HepG2 (cell line): ENCODE measurements at regions not wholly inside any gene's neighbourhood (a gene's known extent, or its start where the extent isn't known, plus 50 kb on each side); places are given as distances from the start of the nearest gene placed in this dataset.

ENCODE experiments used
- ASH2L ChIP-seq: fragments of 300-600, 200-600 bp; sonication (generic); IDR thresholded peaks from 2 replicates; pipeline ENCODE4 v1.7.0; 2017; ENCODE audit warnings: low read depth, mild to moderate bottlenecking, moderate library complexity, mixed read lengths, low read length; ENCODE audit not compliant: insufficient read length
- NR2F1 ChIP-seq, 2 experiments: fragments of 450-650 bp in 1 of 2; formaldehyde crosslinking in 1 of 2; IDR thresholded peaks; 2 replicates each; pipeline versions ENCODE4 v1.5.0 to v1.6.1; 2016 to 2020; ENCODE audit warnings: mild to moderate bottlenecking in 1 of 2, missing compliant biosample characterization in 1 of 2, missing genetic modification reagents in 1 of 2, moderate library complexity in 1 of 2
- PAF1 ChIP-seq: IDR thresholded peaks from 2 replicates; pipeline ENCODE4 v1.6.1; 2016; ENCODE audit warnings: missing genetic modification reagents, missing compliant biosample characterization
- PTBP1 ChIP-seq: fragments of 200-400 bp; formaldehyde crosslinking; IDR thresholded peaks from 2 replicates; pipeline ENCODE4 v1.6.1; 2018; ENCODE audit warnings: low read length, low read depth; ENCODE audit not compliant: poor library complexity, severe bottlenecking
- SOX13 ChIP-seq, 3 experiments: fragments of 450-650 bp in 1 of 3; sonication (generic) in 1 of 3; formaldehyde crosslinking in 1 of 3; IDR thresholded peaks in 2 of 3; conservative IDR thresholded peaks in 1 of 3; 2 replicates each; pipeline versions ENCODE4 v1.5.0 to v1.6.1; 2016 to 2020; ENCODE audit warnings: antibody characterized with exemption in 1 of 3, mild to moderate bottlenecking in 1 of 3, missing compliant biosample characterization in 1 of 3, missing genetic modification reagents in 1 of 3, moderate library complexity in 1 of 3
- ZNF816 ChIP-seq: sonication (generic); formaldehyde crosslinking; IDR thresholded peaks from 2 replicates; pipeline ENCODE4 v1.8.0; 2022; ENCODE audit warnings: missing genetic modification reagents, mild to moderate bottlenecking, borderline replicate concordance
- TF ChIP-seq, protein P1 (sequence below): fragments of 450-650 bp; IDR thresholded peaks from 2 replicates; pipeline ENCODE4 v1.6.1; 2017; ENCODE audit warnings: mild to moderate bottlenecking
- TF ChIP-seq, protein P2 (sequence below): sonication (generic); formaldehyde crosslinking; IDR thresholded peaks from 2 replicates; pipeline ENCODE4 v1.8.0; 2022; ENCODE audit warnings: mild to moderate bottlenecking, missing genetic modification reagents, borderline replicate concordance
- TF ChIP-seq, protein P3 (sequence below): sonication (generic); formaldehyde crosslinking; IDR thresholded peaks from 2 replicates; pipeline ENCODE4 v1.5.1; 2020; ENCODE audit warnings: mild to moderate bottlenecking, missing genetic modification reagents
- TF ChIP-seq, protein P4 (sequence below): sonication (generic); formaldehyde crosslinking; IDR thresholded peaks from 2 replicates; pipeline ENCODE4 v1.5.1; 2020; ENCODE audit warnings: mild to moderate bottlenecking, missing genetic modification reagents, borderline replicate concordance
- TF ChIP-seq, protein P5 (sequence below): sonication (generic); formaldehyde crosslinking; IDR thresholded peaks from 2 replicates; pipeline ENCODE4 v1.8.1; 2022; ENCODE audit warnings: mild to moderate bottlenecking, missing genetic modification reagents

DNA sequence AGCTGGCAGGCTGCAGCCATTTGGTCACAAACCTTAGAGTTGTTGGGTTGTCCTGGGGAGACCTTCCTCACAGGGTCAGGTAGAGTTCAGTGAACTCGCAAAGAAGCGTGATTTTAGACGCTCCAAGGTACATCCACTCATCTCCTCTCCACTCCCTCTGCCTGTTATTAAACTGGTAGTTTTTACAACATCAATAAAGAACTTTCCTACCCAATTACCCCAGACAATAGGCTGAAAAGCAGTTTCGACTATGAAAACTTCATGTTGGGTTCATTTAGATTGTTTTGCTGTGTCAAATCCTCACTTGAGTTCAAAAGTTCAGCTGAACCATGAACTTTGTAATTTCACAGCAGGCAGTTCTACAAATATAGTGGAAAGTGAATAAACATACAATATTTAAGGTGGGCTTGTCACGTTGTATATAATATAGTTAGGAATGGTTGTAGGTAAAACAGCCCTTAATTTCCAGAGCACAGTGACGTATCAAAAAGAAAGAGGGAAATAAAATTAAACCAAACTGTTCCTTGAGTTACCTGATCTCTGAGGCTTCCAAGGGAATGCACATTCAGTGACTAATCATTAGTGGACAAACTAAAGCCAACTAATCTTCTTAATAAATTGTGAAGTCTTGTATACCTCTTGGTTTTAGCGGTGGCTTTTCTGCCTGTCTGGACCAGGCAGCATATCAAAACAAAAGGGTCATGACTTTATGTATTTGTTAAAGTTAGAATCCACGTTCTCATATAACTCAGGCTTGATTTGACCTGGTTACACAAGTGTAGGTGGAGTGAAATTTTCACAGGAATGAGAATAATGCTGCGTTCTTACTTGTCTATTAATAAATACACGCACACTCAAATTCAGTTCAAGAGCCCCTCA, 100.5 kb downstream of the CYP26A1 start (continued):
- TF ChIP-seq, protein P1, sequence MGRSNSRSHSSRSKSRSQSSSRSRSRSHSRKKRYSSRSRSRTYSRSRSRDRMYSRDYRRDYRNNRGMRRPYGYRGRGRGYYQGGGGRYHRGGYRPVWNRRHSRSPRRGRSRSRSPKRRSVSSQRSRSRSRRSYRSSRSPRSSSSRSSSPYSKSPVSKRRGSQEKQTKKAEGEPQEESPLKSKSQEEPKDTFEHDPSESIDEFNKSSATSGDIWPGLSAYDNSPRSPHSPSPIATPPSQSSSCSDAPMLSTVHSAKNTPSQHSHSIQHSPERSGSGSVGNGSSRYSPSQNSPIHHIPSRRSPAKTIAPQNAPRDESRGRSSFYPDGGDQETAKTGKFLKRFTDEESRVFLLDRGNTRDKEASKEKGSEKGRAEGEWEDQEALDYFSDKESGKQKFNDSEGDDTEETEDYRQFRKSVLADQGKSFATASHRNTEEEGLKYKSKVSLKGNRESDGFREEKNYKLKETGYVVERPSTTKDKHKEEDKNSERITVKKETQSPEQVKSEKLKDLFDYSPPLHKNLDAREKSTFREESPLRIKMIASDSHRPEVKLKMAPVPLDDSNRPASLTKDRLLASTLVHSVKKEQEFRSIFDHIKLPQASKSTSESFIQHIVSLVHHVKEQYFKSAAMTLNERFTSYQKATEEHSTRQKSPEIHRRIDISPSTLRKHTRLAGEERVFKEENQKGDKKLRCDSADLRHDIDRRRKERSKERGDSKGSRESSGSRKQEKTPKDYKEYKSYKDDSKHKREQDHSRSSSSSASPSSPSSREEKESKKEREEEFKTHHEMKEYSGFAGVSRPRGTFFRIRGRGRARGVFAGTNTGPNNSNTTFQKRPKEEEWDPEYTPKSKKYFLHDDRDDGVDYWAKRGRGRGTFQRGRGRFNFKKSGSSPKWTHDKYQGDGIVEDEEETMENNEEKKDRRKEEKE = no peak
- no peak for TF ChIP-seq ZNF816 (CRISPR knock-in tag)
- no peak for TF ChIP-seq PAF1 (CRISPR knock-in tag)
- TF ChIP-seq, protein P2, sequence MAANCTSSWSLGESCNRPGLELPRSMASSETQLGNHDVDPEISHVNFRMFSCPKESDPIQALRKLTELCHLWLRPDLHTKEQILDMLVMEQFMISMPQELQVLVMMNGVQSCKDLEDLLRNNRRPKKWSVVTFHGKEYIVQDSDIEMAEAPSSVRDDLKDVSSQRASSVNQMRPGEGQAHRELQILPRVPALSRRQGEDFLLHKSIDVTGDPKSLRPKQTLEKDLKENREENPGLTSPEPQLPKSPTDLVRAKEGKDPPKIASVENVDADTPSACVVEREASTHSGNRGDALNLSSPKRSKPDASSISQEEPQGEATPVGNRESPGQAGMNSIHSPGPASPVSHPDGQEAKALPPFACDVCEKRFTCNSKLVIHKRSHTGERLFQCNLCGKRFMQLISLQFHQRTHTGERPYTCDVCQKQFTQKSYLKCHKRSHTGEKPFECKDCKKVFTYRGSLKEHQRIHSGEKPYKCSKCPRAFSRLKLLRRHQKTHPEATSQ (CRISPR knock-in tag) = no peak
- TF ChIP-seq, protein P3, sequence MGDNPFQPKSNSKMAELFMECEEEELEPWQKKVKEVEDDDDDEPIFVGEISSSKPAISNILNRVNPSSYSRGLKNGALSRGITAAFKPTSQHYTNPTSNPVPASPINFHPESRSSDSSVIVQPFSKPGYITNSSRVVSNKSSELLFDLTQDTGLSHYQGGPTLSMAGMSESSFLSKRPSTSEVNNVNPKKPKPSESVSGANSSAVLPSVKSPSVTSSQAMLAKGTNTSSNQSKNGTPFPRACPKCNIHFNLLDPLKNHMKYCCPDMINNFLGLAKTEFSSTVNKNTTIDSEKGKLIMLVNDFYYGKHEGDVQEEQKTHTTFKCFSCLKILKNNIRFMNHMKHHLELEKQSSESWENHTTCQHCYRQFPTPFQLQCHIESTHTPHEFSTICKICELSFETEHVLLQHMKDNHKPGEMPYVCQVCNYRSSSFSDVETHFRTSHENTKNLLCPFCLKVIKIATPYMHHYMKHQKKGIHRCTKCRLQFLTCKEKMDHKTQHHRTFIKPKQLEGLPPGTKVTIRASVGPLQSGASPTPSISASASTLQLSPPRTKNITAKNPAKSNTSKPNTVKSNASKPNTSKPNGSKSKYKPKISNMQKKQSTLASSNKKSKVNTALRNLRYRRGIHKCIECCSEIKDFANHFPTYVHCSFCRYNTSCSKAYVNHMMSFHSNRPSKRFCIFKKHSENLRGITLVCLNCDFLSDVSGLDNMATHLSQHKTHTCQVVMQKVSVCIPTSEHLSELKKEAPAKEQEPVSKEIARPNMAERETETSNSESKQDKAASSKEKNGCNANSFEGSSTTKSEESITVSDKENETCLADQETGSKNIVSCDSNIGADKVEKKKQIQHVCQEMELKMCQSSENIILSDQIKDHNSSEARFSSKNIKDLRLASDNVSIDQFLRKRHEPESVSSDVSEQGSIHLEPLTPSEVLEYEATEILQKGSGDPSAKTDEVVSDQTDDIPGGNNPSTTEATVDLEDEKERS (CRISPR knock-in tag) = no peak
- peak in 1 of 2 experiments; percentile 55; a peak in 1 of 4 replicates for TF ChIP-seq NR2F1 (CRISPR knock-in tag; IDR thresholded peaks at IDR 0.05)
- TF ChIP-seq PTBP1 = no peak
- peak; percentile 51 for TF ChIP-seq ASH2L
- TF ChIP-seq, protein P4, sequence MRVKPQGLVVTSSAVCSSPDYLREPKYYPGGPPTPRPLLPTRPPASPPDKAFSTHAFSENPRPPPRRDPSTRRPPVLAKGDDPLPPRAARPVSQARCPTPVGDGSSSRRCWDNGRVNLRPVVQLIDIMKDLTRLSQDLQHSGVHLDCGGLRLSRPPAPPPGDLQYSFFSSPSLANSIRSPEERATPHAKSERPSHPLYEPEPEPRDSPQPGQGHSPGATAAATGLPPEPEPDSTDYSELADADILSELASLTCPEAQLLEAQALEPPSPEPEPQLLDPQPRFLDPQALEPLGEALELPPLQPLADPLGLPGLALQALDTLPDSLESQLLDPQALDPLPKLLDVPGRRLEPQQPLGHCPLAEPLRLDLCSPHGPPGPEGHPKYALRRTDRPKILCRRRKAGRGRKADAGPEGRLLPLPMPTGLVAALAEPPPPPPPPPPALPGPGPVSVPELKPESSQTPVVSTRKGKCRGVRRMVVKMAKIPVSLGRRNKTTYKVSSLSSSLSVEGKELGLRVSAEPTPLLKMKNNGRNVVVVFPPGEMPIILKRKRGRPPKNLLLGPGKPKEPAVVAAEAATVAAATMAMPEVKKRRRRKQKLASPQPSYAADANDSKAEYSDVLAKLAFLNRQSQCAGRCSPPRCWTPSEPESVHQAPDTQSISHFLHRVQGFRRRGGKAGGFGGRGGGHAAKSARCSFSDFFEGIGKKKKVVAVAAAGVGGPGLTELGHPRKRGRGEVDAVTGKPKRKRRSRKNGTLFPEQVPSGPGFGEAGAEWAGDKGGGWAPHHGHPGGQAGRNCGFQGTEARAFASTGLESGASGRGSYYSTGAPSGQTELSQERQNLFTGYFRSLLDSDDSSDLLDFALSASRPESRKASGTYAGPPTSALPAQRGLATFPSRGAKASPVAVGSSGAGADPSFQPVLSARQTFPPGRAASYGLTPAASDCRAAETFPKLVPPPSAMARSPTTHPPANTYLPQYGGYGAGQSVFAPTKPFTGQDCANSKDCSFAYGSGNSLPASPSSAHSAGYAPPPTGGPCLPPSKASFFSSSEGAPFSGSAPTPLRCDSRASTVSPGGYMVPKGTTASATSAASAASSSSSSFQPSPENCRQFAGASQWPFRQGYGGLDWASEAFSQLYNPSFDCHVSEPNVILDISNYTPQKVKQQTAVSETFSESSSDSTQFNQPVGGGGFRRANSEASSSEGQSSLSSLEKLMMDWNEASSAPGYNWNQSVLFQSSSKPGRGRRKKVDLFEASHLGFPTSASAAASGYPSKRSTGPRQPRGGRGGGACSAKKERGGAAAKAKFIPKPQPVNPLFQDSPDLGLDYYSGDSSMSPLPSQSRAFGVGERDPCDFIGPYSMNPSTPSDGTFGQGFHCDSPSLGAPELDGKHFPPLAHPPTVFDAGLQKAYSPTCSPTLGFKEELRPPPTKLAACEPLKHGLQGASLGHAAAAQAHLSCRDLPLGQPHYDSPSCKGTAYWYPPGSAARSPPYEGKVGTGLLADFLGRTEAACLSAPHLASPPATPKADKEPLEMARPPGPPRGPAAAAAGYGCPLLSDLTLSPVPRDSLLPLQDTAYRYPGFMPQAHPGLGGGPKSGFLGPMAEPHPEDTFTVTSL (CRISPR knock-in tag) = peak; percentile 58; the same call in 1 of the 2 replicates
- TF ChIP-seq SOX13 (IDR thresholded peaks at IDR 0.05) = no peak
- peak in 1 of 2 experiments; percentile 49; a peak in 1 of 4 replicates for TF ChIP-seq SOX13 (CRISPR knock-in tag; conservative IDR thresholded peaks at IDR 0.05 in 1 of 2, IDR thresholded peaks at IDR 0.05 in 1 of 2)
- TF ChIP-seq, protein P5, sequence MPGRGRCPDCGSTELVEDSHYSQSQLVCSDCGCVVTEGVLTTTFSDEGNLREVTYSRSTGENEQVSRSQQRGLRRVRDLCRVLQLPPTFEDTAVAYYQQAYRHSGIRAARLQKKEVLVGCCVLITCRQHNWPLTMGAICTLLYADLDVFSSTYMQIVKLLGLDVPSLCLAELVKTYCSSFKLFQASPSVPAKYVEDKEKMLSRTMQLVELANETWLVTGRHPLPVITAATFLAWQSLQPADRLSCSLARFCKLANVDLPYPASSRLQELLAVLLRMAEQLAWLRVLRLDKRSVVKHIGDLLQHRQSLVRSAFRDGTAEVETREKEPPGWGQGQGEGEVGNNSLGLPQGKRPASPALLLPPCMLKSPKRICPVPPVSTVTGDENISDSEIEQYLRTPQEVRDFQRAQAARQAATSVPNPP (CRISPR knock-in tag) = no peak
